ENCODE measurements at regions not wholly inside any gene's neighbourhood (a gene's known extent, or its start where the extent isn't known, plus 50 kb on each side); places are given as distances from the start of the nearest gene placed in this dataset.

DNA sequence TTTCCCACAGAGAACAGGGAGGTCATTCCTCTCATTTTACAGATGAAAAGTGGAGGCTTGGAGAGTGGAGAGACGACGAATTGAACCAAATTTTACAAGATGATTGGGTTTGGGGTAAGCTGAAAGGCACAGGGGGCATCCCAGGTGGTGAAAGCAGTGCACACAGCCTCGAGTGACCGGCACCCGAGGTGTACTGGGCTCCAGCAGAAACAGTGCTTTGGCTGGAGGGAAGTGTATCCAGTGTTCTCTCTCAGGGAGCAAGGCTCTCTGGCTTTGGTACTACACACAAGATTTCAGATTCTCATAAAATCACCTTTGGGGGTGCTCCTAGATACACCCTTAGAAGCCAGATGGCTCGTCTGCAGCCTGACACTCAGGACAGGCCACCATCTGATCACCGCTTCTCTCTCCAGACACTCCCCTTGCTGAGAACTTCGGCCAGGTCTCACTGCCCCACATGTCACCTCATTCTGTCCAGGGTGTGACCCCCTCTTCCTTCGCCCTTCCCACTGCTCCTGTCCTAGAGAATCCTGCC is 339.6 kb downstream of the CYRIA start:
- TF ChIP-seq, protein P1, sequence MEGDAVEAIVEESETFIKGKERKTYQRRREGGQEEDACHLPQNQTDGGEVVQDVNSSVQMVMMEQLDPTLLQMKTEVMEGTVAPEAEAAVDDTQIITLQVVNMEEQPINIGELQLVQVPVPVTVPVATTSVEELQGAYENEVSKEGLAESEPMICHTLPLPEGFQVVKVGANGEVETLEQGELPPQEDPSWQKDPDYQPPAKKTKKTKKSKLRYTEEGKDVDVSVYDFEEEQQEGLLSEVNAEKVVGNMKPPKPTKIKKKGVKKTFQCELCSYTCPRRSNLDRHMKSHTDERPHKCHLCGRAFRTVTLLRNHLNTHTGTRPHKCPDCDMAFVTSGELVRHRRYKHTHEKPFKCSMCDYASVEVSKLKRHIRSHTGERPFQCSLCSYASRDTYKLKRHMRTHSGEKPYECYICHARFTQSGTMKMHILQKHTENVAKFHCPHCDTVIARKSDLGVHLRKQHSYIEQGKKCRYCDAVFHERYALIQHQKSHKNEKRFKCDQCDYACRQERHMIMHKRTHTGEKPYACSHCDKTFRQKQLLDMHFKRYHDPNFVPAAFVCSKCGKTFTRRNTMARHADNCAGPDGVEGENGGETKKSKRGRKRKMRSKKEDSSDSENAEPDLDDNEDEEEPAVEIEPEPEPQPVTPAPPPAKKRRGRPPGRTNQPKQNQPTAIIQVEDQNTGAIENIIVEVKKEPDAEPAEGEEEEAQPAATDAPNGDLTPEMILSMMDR (conservative IDR thresholded peaks at IDR 0.05 in 1 of 2, IDR thresholded peaks at IDR 0.05 in 1 of 2; ENCODE audit: extremely low read depth in 1 of 2, insufficient read depth in 1 of 2, low read depth in 1 of 2, low read length in 2 of 2) = no peak
- TF ChIP-seq EZH2 (IDR thresholded peaks at IDR 0.05; ENCODE audit: borderline replicate concordance, low read length) = no peak
